Neural cell (in vitro differentiated cells): ENCODE measurements at regions not wholly inside any gene's neighbourhood (a gene's known extent, or its start where the extent isn't known, plus 50 kb on each side); places are given as distances from the start of the nearest gene placed in this dataset.

Source experiments
- H2AFZ ChIP-seq: fragments of 200-600, 300-800 bp; sonication (generic), shearing (Covaris generic); 2 replicates; pipeline ENCODE4 v1.6.0; 2014; ENCODE audit warnings: low read depth, mild to moderate bottlenecking, antibody characterized with exemption, low read length, moderate library complexity
- H3F3A ChIP-seq: fragments of 200-600 bp; shearing (Covaris generic); 2 replicates; pipeline ENCODE4 v1.6.1; 2016; ENCODE audit warnings: mild to moderate bottlenecking, moderate library complexity, mixed read lengths, antibody characterized with exemption, low read length; ENCODE audit not compliant: insufficient read depth, poor library complexity, severe bottlenecking
- H3K27ac ChIP-seq: fragments of 200-600, 300-800 bp; sonication (generic), shearing (Covaris generic); 2 replicates; pipeline ENCODE4 v1.5.1; 2014; ENCODE audit warnings: mild to moderate bottlenecking, low read length, moderate library complexity
- H3K27me3 ChIP-seq: fragments of 300-800, 200-600 bp; sonication (generic), shearing (Covaris generic); 2 replicates; pipeline ENCODE4 v1.6.0; 2014; ENCODE audit warnings: mild to moderate bottlenecking, low read depth, low read length, moderate library complexity; ENCODE audit not compliant: insufficient read depth
- H3K36me3 ChIP-seq: fragments of 300-800, 200-600 bp; sonication (generic), shearing (Covaris generic); 2 replicates; pipeline ENCODE4 v1.5.1; 2014; ENCODE audit warnings: mild to moderate bottlenecking, antibody characterized with exemption, low read length, moderate library complexity; ENCODE audit not compliant: insufficient read depth
- H3K4me2 ChIP-seq: fragments of 300-800, 200-600 bp; sonication (generic), shearing (Covaris generic); 2 replicates; pipeline ENCODE4 v1.6.0; 2014; ENCODE audit warnings: mild to moderate bottlenecking, low read length
- H3K4me3 ChIP-seq: fragments of 300-800, 200-600 bp; sonication (generic), shearing (Covaris generic); 2 replicates; pipeline ENCODE4 v1.5.1; 2014; ENCODE audit warnings: mild to moderate bottlenecking, low read length, moderate library complexity
- H3K79me2 ChIP-seq: fragments of 200-600 bp; shearing (Covaris generic); replicated peaks from 2 replicates; pipeline ENCODE4 v1.6.0; 2014; ENCODE audit warnings: mild to moderate bottlenecking, low read length, moderate library complexity; ENCODE audit not compliant: insufficient read depth
- H3K9ac ChIP-seq: fragments of 300-800, 200-600 bp; sonication (generic), shearing (Covaris generic); 2 replicates; pipeline ENCODE4 v1.6.1; 2016; ENCODE audit warnings: mild to moderate bottlenecking, low read length, mixed read lengths
- H3K9me2 ChIP-seq: fragments of 200-600 bp; shearing (Covaris generic); 2 replicates; pipeline ENCODE4 v1.6.1; 2016; ENCODE audit warnings: mild to moderate bottlenecking, low read length, mixed read lengths; ENCODE audit not compliant: insufficient read depth
- H3K9me3 ChIP-seq: fragments of 200-600, 300-800 bp; sonication (generic), shearing (Covaris generic); 2 replicates; pipeline ENCODE4 v1.6.1; 2016; ENCODE audit warnings: mild to moderate bottlenecking, mixed run types, low read length, moderate library complexity, mixed read lengths
- H4K20me1 ChIP-seq: fragments of 200-600 bp; shearing (Covaris generic); 2 replicates; pipeline ENCODE4 v1.6.1; 2016; ENCODE audit warnings: mild to moderate bottlenecking, mixed run types; ENCODE audit not compliant: insufficient read depth
- EZH2 ChIP-seq: fragments of 200-600, 300-800 bp; shearing (Covaris generic), sonication (generic); IDR thresholded peaks from 2 replicates; pipeline ENCODE4 v1.6.1; 2014; ENCODE audit warnings: antibody characterized with exemption, low read length, borderline replicate concordance, mild to moderate bottlenecking; ENCODE audit not compliant: insufficient read depth, poor library complexity, severe bottlenecking
- MXI1 ChIP-seq: fragments of 450-650 bp; conservative IDR thresholded peaks from 2 replicates; pipeline ENCODE4 v1.6.1; 2014; ENCODE audit warnings: antibody characterized with exemption, mild to moderate bottlenecking; ENCODE audit not compliant: poor library complexity, severe bottlenecking
- POLR2AphosphoS5 ChIP-seq: IDR thresholded peaks from 2 replicates; pipeline ENCODE4 v1.6.1; 2012
- RAD21 ChIP-seq: fragments of 450-650 bp; conservative IDR thresholded peaks from 2 replicates; pipeline ENCODE4 v1.6.1; 2014; ENCODE audit warnings: antibody characterized with exemption, mild to moderate bottlenecking, moderate library complexity
- TAF1 ChIP-seq: IDR thresholded peaks from 2 replicates; pipeline ENCODE4 v1.6.1; 2012; ENCODE audit warnings: low read depth
- TF ChIP-seq, protein P1 (sequence below): IDR thresholded peaks from 2 replicates; pipeline ENCODE4 v1.6.1; 2012; ENCODE audit warnings: borderline replicate concordance

DNA sequence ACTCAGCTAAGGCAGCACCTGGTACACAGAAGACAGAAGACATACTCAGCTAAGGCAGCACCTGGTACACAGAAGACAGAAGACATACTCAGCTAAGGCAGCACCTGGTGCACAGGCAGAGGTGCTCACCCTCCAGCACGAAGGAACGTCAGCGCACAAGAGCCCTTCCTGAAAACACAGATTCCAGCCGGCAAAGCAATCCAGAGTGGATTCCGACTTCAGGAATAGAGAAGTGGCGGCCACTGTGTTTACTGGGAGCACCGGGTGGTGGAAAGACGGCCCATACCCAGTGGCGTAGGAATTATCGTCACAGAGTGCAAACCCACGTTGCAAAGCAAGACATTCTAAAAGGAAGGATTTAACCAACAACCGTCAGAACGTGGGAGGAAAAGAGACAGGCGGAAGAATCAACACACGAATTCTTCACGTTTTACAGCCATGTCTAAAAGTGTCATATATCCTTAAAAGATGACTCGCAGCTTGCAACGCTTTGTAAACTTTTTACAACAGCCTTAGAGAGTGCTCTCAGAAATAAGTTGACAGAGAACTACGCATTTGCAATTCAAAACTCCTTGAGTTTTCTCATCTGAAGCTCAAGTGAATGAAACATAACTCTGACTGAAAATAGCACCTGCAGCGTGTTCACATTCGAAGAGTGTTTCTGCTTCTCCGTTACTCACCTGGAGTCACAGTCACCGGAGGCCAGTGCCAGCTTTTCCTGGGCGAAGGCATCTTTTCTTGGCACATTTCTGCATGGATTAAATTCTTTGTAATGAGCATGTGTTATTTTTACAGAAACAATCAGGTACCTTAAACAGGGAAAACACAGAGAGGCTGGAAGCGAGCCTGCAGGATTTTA, 55.8 kb upstream of the GALNT9 start:
- no peak overlapping the region for H2AFZ ChIP-seq
- H3K27me3 ChIP-seq, result peaks cover 49% of the 10 kb centered on the region
- H3K27ac ChIP-seq, result no peak overlapping the region
- no peak overlapping the region for H3K4me3 ChIP-seq
- H3K9ac ChIP-seq, result no peak overlapping the region
- no peaks in the 10 kb centered on the region for H3K36me3 ChIP-seq
- H3K79me2 ChIP-seq, result no peaks in the 10 kb centered on the region
- H3K9me3 ChIP-seq, result no peaks in the 10 kb centered on the region
- TF ChIP-seq MXI1, result no peak
- TF ChIP-seq, protein P1, sequence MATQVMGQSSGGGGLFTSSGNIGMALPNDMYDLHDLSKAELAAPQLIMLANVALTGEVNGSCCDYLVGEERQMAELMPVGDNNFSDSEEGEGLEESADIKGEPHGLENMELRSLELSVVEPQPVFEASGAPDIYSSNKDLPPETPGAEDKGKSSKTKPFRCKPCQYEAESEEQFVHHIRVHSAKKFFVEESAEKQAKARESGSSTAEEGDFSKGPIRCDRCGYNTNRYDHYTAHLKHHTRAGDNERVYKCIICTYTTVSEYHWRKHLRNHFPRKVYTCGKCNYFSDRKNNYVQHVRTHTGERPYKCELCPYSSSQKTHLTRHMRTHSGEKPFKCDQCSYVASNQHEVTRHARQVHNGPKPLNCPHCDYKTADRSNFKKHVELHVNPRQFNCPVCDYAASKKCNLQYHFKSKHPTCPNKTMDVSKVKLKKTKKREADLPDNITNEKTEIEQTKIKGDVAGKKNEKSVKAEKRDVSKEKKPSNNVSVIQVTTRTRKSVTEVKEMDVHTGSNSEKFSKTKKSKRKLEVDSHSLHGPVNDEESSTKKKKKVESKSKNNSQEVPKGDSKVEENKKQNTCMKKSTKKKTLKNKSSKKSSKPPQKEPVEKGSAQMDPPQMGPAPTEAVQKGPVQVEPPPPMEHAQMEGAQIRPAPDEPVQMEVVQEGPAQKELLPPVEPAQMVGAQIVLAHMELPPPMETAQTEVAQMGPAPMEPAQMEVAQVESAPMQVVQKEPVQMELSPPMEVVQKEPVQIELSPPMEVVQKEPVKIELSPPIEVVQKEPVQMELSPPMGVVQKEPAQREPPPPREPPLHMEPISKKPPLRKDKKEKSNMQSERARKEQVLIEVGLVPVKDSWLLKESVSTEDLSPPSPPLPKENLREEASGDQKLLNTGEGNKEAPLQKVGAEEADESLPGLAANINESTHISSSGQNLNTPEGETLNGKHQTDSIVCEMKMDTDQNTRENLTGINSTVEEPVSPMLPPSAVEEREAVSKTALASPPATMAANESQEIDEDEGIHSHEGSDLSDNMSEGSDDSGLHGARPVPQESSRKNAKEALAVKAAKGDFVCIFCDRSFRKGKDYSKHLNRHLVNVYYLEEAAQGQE, result peak; percentile 56
- H3K9me2 ChIP-seq, result no peaks in the 10 kb centered on the region
- H3F3A ChIP-seq, result no peaks in the 10 kb centered on the region
- H4K20me1 ChIP-seq, result no peaks in the 10 kb centered on the region
- H3K4me2 ChIP-seq, result no peak overlapping the region

DNA sequence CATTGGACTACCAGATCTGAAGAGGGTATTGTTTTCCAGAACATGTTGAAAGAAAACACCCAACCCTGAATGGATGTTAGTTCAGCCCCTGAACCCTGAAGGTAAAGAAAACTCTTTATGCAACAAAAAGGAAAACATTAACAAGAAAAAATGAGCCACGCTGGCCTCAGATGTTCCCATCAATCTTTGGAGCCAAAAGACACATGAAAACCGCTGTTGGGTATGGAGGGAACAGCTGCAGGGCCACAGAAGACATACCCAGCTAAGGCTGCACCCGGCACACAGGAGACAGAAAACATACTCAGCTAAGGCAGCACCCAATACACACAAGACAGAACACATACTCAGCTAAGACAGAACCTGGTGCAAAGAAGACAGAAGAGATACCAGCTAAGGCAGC, 51.3 kb upstream of the GALNT9 start:
- TF ChIP-seq EZH2, result no peak
- TF ChIP-seq POLR2AphosphoS5, result no peak
- TF ChIP-seq RAD21, result no peak
- H3K4me2 ChIP-seq, result no peak overlapping the region

DNA sequence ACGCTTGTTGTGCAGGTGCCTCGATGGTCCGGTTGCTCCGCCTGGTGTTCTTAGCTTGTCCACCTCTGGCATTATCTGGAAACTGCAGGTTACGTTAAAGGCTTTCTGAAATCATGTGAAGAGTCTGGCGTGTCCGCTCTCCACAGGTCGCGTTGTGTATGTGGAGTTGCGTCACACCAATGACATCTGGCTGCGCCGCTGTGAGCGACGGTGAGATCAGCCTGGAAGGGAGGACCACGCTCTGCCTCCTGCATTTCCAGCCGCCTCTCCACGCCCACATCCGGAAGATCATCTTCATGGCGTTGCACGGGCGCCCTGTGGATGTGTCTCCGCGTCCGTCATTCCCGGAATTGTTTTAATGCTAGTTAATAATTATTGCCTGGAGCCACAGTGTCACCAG, 50.6 kb upstream of the GALNT9 start:
- no peaks in the 10 kb centered on the region for H3K9me2 ChIP-seq
- no peak overlapping the region for H3K4me3 ChIP-seq
- no peak overlapping the region for H3K27ac ChIP-seq
- H3K79me2 ChIP-seq, result no peaks in the 10 kb centered on the region
- no peak for TF ChIP-seq TAF1
- H4K20me1 ChIP-seq, result no peaks in the 10 kb centered on the region
- H3F3A ChIP-seq, result no peaks in the 10 kb centered on the region
- H3K9me3 ChIP-seq, result no peaks in the 10 kb centered on the region
- no peak overlapping the region for H3K4me2 ChIP-seq
- no peak overlapping the region for H3K9ac ChIP-seq
- no peaks in the 10 kb centered on the region for H3K36me3 ChIP-seq
- H2AFZ ChIP-seq, result no peak overlapping the region
- peaks cover 44% of the 10 kb centered on the region for H3K27me3 ChIP-seq

More for the DNA sequence above, 51.3 kb upstream of the GALNT9 start:
- no peaks in the 10 kb centered on the region for H3K36me3 ChIP-seq
- no peaks in the 10 kb centered on the region for H3F3A ChIP-seq
- H3K27me3 ChIP-seq, result peaks cover 46% of the 10 kb centered on the region
- H3K79me2 ChIP-seq, result no peaks in the 10 kb centered on the region
- H3K27ac ChIP-seq, result no peak overlapping the region
- no peak overlapping the region for H3K4me3 ChIP-seq
- no peaks in the 10 kb centered on the region for H3K9me3 ChIP-seq
- no peaks in the 10 kb centered on the region for H3K9me2 ChIP-seq
- H3K9ac ChIP-seq, result no peak overlapping the region
- no peak overlapping the region for H2AFZ ChIP-seq
- H4K20me1 ChIP-seq, result no peaks in the 10 kb centered on the region
